ENCODE measurements at regions not wholly inside any gene's neighbourhood (a gene's known extent, or its start where the extent isn't known, plus 50 kb on each side); places are given as distances from the start of the nearest gene placed in this dataset.

DNA sequence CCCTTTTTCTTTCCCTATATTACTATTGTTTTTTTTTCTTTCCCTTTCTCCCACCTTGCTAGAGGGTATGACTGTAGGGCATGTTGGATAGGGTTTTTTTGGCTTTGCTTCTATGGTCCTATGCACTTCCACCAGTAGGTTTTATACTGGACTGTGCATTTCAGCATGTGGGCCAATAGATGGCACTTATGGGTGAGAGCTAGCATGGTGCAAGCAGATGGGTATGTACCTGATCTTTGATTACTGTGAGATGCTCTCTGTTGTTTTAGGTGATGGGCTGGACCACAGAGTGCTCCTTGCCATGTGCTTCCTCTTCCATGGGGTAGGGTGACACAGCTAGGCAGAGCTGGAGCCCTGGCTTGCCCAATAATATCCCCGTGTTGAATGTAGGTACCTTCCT, 128.5 kb upstream of the CHD6 start:
- Mint-ChIP-seq H3K27me3 (ENCODE audit: unreplicated experiment) (peaks cover 78% of the 10 kb centered on the region), H3K4me3 (ENCODE audit: low read depth, unreplicated experiment) (no peak overlapping the region), H3K36me3 (ENCODE audit: insufficient read depth, unreplicated experiment) (no peaks in the 10 kb centered on the region), H3K4me1 (ENCODE audit: low read depth, unreplicated experiment) (no peaks in the 10 kb centered on the region), H3K9me3 (ENCODE audit: low read depth, unreplicated experiment) (no peaks in the 10 kb centered on the region), H3K27ac (ENCODE audit: unreplicated experiment) (no peak overlapping the region)
- TF ChIP-seq CTCF (IDR thresholded peaks at IDR 0.05; ENCODE audit: unreplicated experiment): peak; percentile 21
- no peak for DNase-seq
- intact Hi-C loops (cut with micrococcal nuclease; ENCODE audit: unreplicated experiment): no loop called here
- CTCF ChIA-PET: interaction anchor here (1.0 to 2.4 kb wide), 2 partner anchors 8 to 272 kb away, joined by 3 to 8 read pairs; no protein-coding TSS in a partner anchor
- no TSS peak for BruUV-seq (replicated peaks)

DNA sequence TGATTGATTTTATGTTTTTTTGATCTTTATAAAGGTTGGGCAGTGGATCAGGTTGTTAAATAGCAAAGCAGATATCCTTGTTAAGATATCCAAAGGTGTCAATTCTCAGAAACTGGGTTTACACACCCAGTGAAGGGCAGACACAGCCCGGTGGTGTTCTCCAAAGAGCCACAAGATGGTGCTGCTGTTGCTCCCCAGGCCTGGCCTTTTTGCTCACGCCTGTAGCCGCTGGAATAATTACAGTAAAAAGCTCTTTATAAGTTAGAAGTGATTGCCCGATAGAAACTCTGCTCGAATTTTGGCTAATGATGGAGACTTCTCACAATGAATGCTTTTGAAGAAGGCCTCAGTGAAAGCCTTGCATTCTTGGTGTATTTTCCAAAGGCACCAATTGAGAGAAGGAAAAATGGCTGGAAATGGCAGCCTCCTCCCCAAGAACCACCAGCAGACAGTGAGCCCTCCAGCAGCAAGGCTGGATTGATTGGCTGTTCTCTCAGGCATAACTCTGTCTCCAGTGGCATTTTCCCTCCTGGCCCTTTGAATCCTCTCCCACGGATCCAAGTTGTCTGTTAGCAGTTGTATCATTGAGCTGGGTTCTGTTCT, 120.5 kb upstream of the CHD6 start:
- peak; percentile 95 for TF ChIP-seq CTCF (IDR thresholded peaks at IDR 0.05; ENCODE audit: unreplicated experiment)
- DNase-seq: peak; percentile 81
- Mint-ChIP-seq H3K9me3 (ENCODE audit: low read depth, unreplicated experiment) (no peaks in the 10 kb centered on the region), H3K27me3 (ENCODE audit: unreplicated experiment) (peaks cover 21% of the 10 kb centered on the region), H3K4me3 (ENCODE audit: low read depth, unreplicated experiment) (no peak overlapping the region), H3K27ac (ENCODE audit: unreplicated experiment) (no peak overlapping the region), H3K4me1 (ENCODE audit: low read depth, unreplicated experiment) (no peaks in the 10 kb centered on the region), H3K36me3 (ENCODE audit: insufficient read depth, unreplicated experiment) (no peaks in the 10 kb centered on the region)
- intact Hi-C loops (cut with micrococcal nuclease; ENCODE audit: unreplicated experiment): loop anchor here (1.0 to 10.0 kb wide), 6 partner anchors 110 to 1671 kb away; no protein-coding TSS in a partner anchor
- BruUV-seq (replicated peaks): no TSS peak
- CTCF ChIA-PET: interaction anchor here (0.8 to 2.7 kb wide), 20 partner anchors 8 to 1670 kb away, joined by 3 to 20 read pairs (median 4); no protein-coding TSS in a partner anchor

GRCh38 chr20:41735949-41736348, 117.8 kb upstream of the CHD6 start:
- intact Hi-C loops (cut with micrococcal nuclease; ENCODE audit: unreplicated experiment): loop anchor here (10.0 kb wide), 1 partner anchor 789 kb away; no protein-coding TSS in a partner anchor
- BruUV-seq (replicated peaks): no TSS peak

GRCh38 chr20:41734506-41734945, 116.3 kb upstream of the CHD6 start:
- no TSS peak for BruUV-seq (replicated peaks)
- peak; percentile 96 for TF ChIP-seq CTCF (IDR thresholded peaks at IDR 0.05; ENCODE audit: unreplicated experiment)
- intact Hi-C loops (cut with micrococcal nuclease; ENCODE audit: unreplicated experiment): loop anchor here (1.0 to 10.0 kb wide), 2 partner anchors 36 to 790 kb away; no protein-coding TSS in a partner anchor
- Mint-ChIP-seq H3K4me1 (ENCODE audit: low read depth, unreplicated experiment) (no peaks in the 10 kb centered on the region), H3K27me3 (ENCODE audit: unreplicated experiment) (no peaks in the 10 kb centered on the region), H3K4me3 (ENCODE audit: low read depth, unreplicated experiment) (no peak overlapping the region), H3K27ac (ENCODE audit: unreplicated experiment) (no peak overlapping the region), H3K9me3 (ENCODE audit: low read depth, unreplicated experiment) (no peaks in the 10 kb centered on the region), H3K36me3 (ENCODE audit: insufficient read depth, unreplicated experiment) (no peaks in the 10 kb centered on the region)
- DNase-seq: peak; percentile 71
- CTCF ChIA-PET: interaction anchor here (0.6 to 1.5 kb wide), 9 partner anchors 8 to 1675 kb away, joined by 3 to 6 read pairs (median 3); no protein-coding TSS in a partner anchor

More at GRCh38 chr20:41735949-41736348, 117.8 kb upstream of the CHD6 start:
- no peaks in the 10 kb centered on the region for H3K36me3 Mint-ChIP-seq (ENCODE audit: insufficient read depth, unreplicated experiment)
- no peaks in the 10 kb centered on the region for H3K9me3 Mint-ChIP-seq (ENCODE audit: low read depth, unreplicated experiment)
- no peak overlapping the region for H3K27ac Mint-ChIP-seq (ENCODE audit: unreplicated experiment)
- H3K4me3 Mint-ChIP-seq (ENCODE audit: low read depth, unreplicated experiment): no peak overlapping the region
- DNase-seq: no peak
- CTCF ChIA-PET: no interaction called here
- TF ChIP-seq CTCF (IDR thresholded peaks at IDR 0.05; ENCODE audit: unreplicated experiment): no peak
- no peaks in the 10 kb centered on the region for H3K4me1 Mint-ChIP-seq (ENCODE audit: low read depth, unreplicated experiment)
- no peaks in the 10 kb centered on the region for H3K27me3 Mint-ChIP-seq (ENCODE audit: unreplicated experiment)

Data from Calu3 (cell line).